Epithelial cell of proximal tubule (primary cell): ENCODE measurements at regions not wholly inside any gene's neighbourhood (a gene's known extent, or its start where the extent isn't known, plus 50 kb on each side); places are given as distances from the start of the nearest gene placed in this dataset.
"Not testable (repeated sequence)": the region's sequence is repeated elsewhere in the genome, so short reads cannot be mapped to it uniquely, and the experiment has no call there.

Experiments
- DNase-seq: peaks from one replicate; pipeline ENCODE4 v3.0.0-alpha.2; 2011; ENCODE audit warnings: low read depth
- H3K4me3 ChIP-seq: 2 replicates; pipeline ENCODE4 v1.5.1; 2011; ENCODE audit warnings: low read depth, mild to moderate bottlenecking, low read length
- CTCF ChIP-seq: conservative IDR thresholded peaks from 2 replicates; pipeline ENCODE4 v1.5.1; 2012; ENCODE audit warnings: low read depth, mild to moderate bottlenecking, low read length

- H3K4me3 ChIP-seq, result no peak overlapping the region
- TF ChIP-seq CTCF, result no peak
- no peak for DNase-seq
These were observed 90.0 kb downstream of the RMI1 start for GRCh38 chr9:84070590-84070989.

- no peak for TF ChIP-seq CTCF
- DNase-seq, result no peak
- H3K4me3 ChIP-seq, result no peak overlapping the region
These were observed 92.1 kb downstream of the RMI1 start for GRCh38 chr9:84072621-84073180.

- DNase-seq, result no peak
- TF ChIP-seq CTCF, result no peak
- H3K4me3 ChIP-seq, result no peak overlapping the region
These were observed 94.4 kb downstream of the RMI1 start for GRCh38 chr9:84075004-84075403.

DNA sequence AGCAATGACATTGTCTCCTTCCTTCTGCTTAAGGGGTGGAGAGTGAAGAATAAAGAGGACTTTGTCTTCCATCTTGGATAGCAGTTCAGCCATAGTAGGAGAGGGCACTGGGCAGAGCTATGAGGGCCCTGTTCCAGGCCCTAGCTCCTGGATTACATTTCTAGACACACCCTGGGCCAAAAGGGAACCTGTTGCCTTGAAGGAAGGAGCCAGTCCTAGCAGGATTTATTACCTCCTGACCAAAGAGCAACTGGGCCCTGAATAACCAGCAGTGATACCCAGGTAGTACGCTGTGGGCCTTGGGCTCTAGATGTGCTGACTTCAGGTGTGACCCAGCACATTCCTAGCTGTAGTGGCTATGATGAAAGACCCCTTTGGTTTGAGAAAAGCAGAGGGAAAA is 95.8 kb downstream of the RMI1 start:
- no peak for TF ChIP-seq CTCF
- H3K4me3 ChIP-seq, result no peak overlapping the region
- DNase-seq, result no peak

DNA sequence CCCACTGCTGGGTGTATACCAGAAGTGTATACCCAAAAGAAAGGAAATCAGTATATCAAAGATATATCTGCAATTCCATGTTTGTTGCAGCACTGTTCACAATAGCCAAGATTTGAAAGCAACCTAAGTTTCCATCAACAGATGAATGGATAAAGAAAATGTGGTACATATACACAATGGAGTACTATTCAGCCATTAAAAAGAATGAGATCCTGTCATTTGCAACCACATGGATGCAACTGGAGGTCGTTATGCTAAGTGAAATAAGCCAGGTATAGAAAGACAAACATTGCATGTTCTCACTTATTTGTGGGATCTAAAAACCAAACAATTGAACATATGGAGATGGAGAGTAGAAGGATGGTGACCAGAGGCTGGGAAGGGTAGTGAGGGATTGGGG is 97.2 kb downstream of the RMI1 start:
- not testable (repeated sequence) for DNase-seq, H3K4me3 ChIP-seq

DNA sequence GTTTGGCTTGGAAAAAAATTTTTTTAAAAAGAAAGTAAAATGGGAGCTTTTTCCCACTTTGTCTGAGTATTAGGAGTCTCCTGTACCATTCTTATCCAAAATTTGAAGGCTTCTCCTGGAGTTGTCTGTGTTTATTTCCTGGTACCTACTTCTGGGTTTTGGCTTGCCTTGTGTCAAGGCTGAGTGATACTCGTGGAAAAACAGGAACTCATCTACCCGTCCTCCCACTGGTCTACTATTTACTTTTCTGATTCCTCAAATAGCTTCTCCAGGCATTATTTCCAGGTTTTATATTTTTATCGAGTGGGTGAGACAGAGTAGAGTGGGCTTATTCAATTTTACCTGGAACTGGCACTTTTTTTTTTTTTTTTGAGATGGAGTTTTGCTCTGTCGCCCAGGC is 99.4 kb downstream of the RMI1 start:
- TF ChIP-seq CTCF, result no peak
- no peak overlapping the region for H3K4me3 ChIP-seq
- no peak for DNase-seq

- no peak for DNase-seq
- no peak for TF ChIP-seq CTCF
- H3K4me3 ChIP-seq, result peak overlapping the region; percentile 43
These were observed 121.5 kb downstream of the RMI1 start for GRCh38 chr9:84101964-84102632.
